HEK293 (cell line): ENCODE measurements at regions not wholly inside any gene's neighbourhood (a gene's known extent, or its start where the extent isn't known, plus 50 kb on each side); places are given as distances from the start of the nearest gene placed in this dataset.
A peak's percentile ranks its signal among the peaks of the same experiment; 100 is the strongest.

Experiments used
- CTCF ChIA-PET: fragments of 350-600 bp; formaldehyde crosslinking; extraction: SDS; loops from one replicate; lab custom pipeline; 2021; ENCODE audit warnings: antibody characterized with exemption; lab: Yijun Ruan, JAX
- POLR2A ChIA-PET: fragments of 300-600 bp; formaldehyde crosslinking; extraction: SDS; loops from one replicate; lab custom pipeline; 2020; ENCODE audit warnings: antibody characterized with exemption, inconsistent platforms; lab: Yijun Ruan, JAX
- H3K27ac ChIP-seq: fragments of 200-500 bp; sonication (Bioruptor generic); 2 replicates; pipeline ENCODE4 v1.5.1; 2014; ENCODE audit warnings: low read depth, low read length, control low read depth, inconsistent platforms; ENCODE audit errors: extremely low read depth
- H3K36me3 ChIP-seq, 2 experiments: fragments of 200-500 bp in 1 of 2; sonication (Bioruptor generic) in 1 of 2; 1 replicate in 1 of 2; 2 replicates in 1 of 2; pipeline ENCODE4 v1.5.1; 2014 to 2017; ENCODE audit warnings: inconsistent platforms in 2 of 2, low read length in 2 of 2; ENCODE audit not compliant: control insufficient read depth in 2 of 2, insufficient read depth in 1 of 2
- H3K4me1 ChIP-seq: fragments of 200-500 bp; sonication (Bioruptor generic); 2 replicates; pipeline ENCODE4 v1.5.1; 2014; ENCODE audit warnings: mild to moderate bottlenecking, low read length, inconsistent platforms; ENCODE audit not compliant: control insufficient read depth, insufficient read depth
- H3K4me3 ChIP-seq: 2 replicates; pipeline ENCODE4 v1.5.1; 2011; ENCODE audit warnings: low read depth, mild to moderate bottlenecking, control low read depth, low read length, moderate library complexity
- H3K9me3 ChIP-seq: fragments of 200-500 bp; sonication (Bioruptor generic); 2 replicates; pipeline ENCODE4 v1.5.1; 2014; ENCODE audit warnings: low read depth, low read length, inconsistent platforms; ENCODE audit not compliant: control insufficient read depth, insufficient read depth
- MEIS1 ChIP-seq: sonication (generic); formaldehyde crosslinking; IDR thresholded peaks from 2 replicates; pipeline ENCODE4 v1.8.1; 2022; ENCODE audit warnings: missing genetic modification reagents, mild to moderate bottlenecking, borderline replicate concordance
- SALL2 ChIP-seq: fragments of 450-650 bp; formaldehyde crosslinking; IDR thresholded peaks from 2 replicates; pipeline ENCODE4 v1.5.0; 2017; ENCODE audit warnings: missing biosample characterization, mild to moderate bottlenecking, missing genetic modification characterization, borderline replicate concordance
- SETDB1 ChIP-seq: IDR thresholded peaks from one replicate; pipeline ENCODE4 v1.6.1; 2017; ENCODE audit warnings: mild to moderate bottlenecking, low read length, moderate library complexity, mixed read lengths; ENCODE audit not compliant: insufficient read length
- YY2 ChIP-seq: fragments of 450-650 bp; formaldehyde crosslinking; IDR thresholded peaks from 2 replicates; pipeline ENCODE4 v1.5.1; 2016; ENCODE audit warnings: missing biosample characterization, missing genetic modification characterization
- ZBTB1 ChIP-seq: fragments of 450-650 bp; formaldehyde crosslinking; IDR thresholded peaks from 2 replicates; pipeline ENCODE4 v1.5.1; 2016; ENCODE audit warnings: missing biosample characterization, missing genetic modification characterization
- ZNF121 ChIP-seq: fragments of 450-650 bp; formaldehyde crosslinking; IDR thresholded peaks from 2 replicates; pipeline ENCODE4 v1.5.1; 2016; ENCODE audit warnings: missing biosample characterization, missing genetic modification characterization
- ZNF354C ChIP-seq: fragments of 450-650 bp; formaldehyde crosslinking; IDR thresholded peaks from 2 replicates; pipeline ENCODE4 v1.5.1; 2016; ENCODE audit warnings: missing biosample characterization, missing genetic modification characterization, low read depth, borderline replicate concordance
- ZNF48 ChIP-seq: fragments of 450-650 bp; formaldehyde crosslinking; IDR thresholded peaks from 2 replicates; pipeline ENCODE4 v1.5.1; 2016; ENCODE audit warnings: missing biosample characterization, missing genetic modification characterization
- ZNF510 ChIP-seq: fragments of 450-650 bp; formaldehyde crosslinking; IDR thresholded peaks from 2 replicates; pipeline ENCODE4 v1.5.1; 2018; ENCODE audit warnings: mild to moderate bottlenecking, missing genetic modification characterization, missing biosample characterization; ENCODE audit not compliant: insufficient replicate concordance
- ZNF768 ChIP-seq: fragments of 450-650 bp; formaldehyde crosslinking; IDR thresholded peaks from 2 replicates; pipeline ENCODE4 v1.5.1; 2018; ENCODE audit warnings: missing biosample characterization, mild to moderate bottlenecking, missing genetic modification characterization
- ZNF830 ChIP-seq: fragments of 450-650 bp; IDR thresholded peaks from 2 replicates; pipeline ENCODE4 v1.5.0; 2018; ENCODE audit warnings: missing biosample characterization, missing genetic modification characterization, low read depth, mild to moderate bottlenecking, moderate library complexity
- ZSCAN16 ChIP-seq: fragments of 450-650 bp; formaldehyde crosslinking; IDR thresholded peaks from 2 replicates; pipeline ENCODE4 v1.5.1; 2016; ENCODE audit warnings: missing biosample characterization, missing genetic modification characterization
- TF ChIP-seq, protein P1 (sequence below): fragments of 450-650 bp; formaldehyde crosslinking; IDR thresholded peaks from 2 replicates; pipeline ENCODE4 v1.5.0; 2017; ENCODE audit warnings: missing biosample characterization, missing genetic modification characterization, borderline replicate concordance
- TF ChIP-seq, protein P2 (sequence below): fragments of 450-650 bp; formaldehyde crosslinking; IDR thresholded peaks from 2 replicates; pipeline ENCODE4 v1.5.1; 2016; ENCODE audit warnings: missing biosample characterization, missing genetic modification characterization
- TF ChIP-seq, protein P3 (sequence below): fragments of 450-650 bp; formaldehyde crosslinking; IDR thresholded peaks from 2 replicates; pipeline ENCODE4 v1.5.1; 2016; ENCODE audit warnings: missing biosample characterization, missing genetic modification characterization, borderline replicate concordance
- TF ChIP-seq, protein P4 (sequence below): fragments of 450-650 bp; formaldehyde crosslinking; IDR thresholded peaks from 2 replicates; pipeline ENCODE4 v1.5.1; 2016; ENCODE audit warnings: missing biosample characterization, missing genetic modification characterization
- TF ChIP-seq, protein P5 (sequence below): fragments of 450-650 bp; formaldehyde crosslinking; IDR thresholded peaks from 2 replicates; pipeline ENCODE4 v1.5.1; 2017; ENCODE audit warnings: missing biosample characterization, missing genetic modification characterization
- TF ChIP-seq, protein P6 (sequence below): fragments of 450-650 bp; formaldehyde crosslinking; IDR thresholded peaks from 2 replicates; pipeline ENCODE4 v1.5.1; 2017; ENCODE audit warnings: missing biosample characterization, missing genetic modification characterization

DNA sequence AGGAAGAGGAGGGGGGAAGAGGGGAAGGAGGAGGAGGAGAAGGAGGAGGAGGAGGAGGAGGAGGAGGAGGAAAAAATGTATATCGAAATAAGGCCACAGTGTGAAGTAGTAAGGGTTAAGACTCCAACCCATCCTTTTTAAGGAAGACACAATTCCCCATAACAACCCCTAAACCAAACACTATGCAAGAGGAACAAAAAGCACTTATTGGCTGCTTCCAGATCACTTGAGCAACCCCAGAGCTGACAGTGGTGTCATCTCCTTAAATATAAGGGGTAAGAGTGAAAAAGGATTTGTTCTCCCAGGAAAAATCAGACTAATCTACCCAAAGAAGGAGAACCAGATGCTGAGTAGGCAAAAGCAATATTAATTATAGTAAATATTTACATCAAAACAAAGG is 169.1 kb upstream of the SASH1 start:
- H3K4me3 ChIP-seq: no peak overlapping the region
- no peak overlapping the region for H3K27ac ChIP-seq
- no peaks in the 10 kb centered on the region for H3K9me3 ChIP-seq
- TF ChIP-seq ZNF121 (tag by site-specific recombination) (no peak), ZNF354C (tag by site-specific recombination) (no peak), SALL2 (no peak), MEIS1 (CRISPR knock-in tag) (no peak), ZNF510 (tag by site-specific recombination) (no peak), ZNF830 (no peak), YY2 (tag by site-specific recombination) (no peak)
- TF ChIP-seq, protein P1, sequence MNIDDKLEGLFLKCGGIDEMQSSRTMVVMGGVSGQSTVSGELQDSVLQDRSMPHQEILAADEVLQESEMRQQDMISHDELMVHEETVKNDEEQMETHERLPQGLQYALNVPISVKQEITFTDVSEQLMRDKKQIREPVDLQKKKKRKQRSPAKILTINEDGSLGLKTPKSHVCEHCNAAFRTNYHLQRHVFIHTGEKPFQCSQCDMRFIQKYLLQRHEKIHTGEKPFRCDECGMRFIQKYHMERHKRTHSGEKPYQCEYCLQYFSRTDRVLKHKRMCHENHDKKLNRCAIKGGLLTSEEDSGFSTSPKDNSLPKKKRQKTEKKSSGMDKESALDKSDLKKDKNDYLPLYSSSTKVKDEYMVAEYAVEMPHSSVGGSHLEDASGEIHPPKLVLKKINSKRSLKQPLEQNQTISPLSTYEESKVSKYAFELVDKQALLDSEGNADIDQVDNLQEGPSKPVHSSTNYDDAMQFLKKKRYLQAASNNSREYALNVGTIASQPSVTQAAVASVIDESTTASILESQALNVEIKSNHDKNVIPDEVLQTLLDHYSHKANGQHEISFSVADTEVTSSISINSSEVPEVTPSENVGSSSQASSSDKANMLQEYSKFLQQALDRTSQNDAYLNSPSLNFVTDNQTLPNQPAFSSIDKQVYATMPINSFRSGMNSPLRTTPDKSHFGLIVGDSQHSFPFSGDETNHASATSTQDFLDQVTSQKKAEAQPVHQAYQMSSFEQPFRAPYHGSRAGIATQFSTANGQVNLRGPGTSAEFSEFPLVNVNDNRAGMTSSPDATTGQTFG: no peak
- TF ChIP-seq, protein P2, sequence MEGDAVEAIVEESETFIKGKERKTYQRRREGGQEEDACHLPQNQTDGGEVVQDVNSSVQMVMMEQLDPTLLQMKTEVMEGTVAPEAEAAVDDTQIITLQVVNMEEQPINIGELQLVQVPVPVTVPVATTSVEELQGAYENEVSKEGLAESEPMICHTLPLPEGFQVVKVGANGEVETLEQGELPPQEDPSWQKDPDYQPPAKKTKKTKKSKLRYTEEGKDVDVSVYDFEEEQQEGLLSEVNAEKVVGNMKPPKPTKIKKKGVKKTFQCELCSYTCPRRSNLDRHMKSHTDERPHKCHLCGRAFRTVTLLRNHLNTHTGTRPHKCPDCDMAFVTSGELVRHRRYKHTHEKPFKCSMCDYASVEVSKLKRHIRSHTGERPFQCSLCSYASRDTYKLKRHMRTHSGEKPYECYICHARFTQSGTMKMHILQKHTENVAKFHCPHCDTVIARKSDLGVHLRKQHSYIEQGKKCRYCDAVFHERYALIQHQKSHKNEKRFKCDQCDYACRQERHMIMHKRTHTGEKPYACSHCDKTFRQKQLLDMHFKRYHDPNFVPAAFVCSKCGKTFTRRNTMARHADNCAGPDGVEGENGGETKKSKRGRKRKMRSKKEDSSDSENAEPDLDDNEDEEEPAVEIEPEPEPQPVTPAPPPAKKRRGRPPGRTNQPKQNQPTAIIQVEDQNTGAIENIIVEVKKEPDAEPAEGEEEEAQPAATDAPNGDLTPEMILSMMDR (tag by site-specific recombination): no peak
- TF ChIP-seq, protein P3, sequence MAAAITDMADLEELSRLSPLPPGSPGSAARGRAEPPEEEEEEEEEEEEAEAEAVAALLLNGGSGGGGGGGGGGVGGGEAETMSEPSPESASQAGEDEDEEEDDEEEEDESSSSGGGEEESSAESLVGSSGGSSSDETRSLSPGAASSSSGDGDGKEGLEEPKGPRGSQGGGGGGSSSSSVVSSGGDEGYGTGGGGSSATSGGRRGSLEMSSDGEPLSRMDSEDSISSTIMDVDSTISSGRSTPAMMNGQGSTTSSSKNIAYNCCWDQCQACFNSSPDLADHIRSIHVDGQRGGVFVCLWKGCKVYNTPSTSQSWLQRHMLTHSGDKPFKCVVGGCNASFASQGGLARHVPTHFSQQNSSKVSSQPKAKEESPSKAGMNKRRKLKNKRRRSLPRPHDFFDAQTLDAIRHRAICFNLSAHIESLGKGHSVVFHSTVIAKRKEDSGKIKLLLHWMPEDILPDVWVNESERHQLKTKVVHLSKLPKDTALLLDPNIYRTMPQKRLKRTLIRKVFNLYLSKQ (tag by site-specific recombination): no peak
- TF ChIP-seq, protein P4, sequence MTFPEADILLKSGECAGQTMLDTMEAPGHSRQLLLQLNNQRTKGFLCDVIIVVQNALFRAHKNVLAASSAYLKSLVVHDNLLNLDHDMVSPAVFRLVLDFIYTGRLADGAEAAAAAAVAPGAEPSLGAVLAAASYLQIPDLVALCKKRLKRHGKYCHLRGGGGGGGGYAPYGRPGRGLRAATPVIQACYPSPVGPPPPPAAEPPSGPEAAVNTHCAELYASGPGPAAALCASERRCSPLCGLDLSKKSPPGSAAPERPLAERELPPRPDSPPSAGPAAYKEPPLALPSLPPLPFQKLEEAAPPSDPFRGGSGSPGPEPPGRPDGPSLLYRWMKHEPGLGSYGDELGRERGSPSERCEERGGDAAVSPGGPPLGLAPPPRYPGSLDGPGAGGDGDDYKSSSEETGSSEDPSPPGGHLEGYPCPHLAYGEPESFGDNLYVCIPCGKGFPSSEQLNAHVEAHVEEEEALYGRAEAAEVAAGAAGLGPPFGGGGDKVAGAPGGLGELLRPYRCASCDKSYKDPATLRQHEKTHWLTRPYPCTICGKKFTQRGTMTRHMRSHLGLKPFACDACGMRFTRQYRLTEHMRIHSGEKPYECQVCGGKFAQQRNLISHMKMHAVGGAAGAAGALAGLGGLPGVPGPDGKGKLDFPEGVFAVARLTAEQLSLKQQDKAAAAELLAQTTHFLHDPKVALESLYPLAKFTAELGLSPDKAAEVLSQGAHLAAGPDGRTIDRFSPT (tag by site-specific recombination): no peak
- H3K4me1 ChIP-seq: no peaks in the 10 kb centered on the region
- ChIA-PET CTCF (interaction anchor here (0.6 kb wide), 2 partner anchors 566 to 699 kb away, joined by 4 read pairs; no protein-coding TSS in a partner anchor), POLR2A (no interaction called here)
- H3K36me3 ChIP-seq: no peaks in the 10 kb centered on the region

DNA sequence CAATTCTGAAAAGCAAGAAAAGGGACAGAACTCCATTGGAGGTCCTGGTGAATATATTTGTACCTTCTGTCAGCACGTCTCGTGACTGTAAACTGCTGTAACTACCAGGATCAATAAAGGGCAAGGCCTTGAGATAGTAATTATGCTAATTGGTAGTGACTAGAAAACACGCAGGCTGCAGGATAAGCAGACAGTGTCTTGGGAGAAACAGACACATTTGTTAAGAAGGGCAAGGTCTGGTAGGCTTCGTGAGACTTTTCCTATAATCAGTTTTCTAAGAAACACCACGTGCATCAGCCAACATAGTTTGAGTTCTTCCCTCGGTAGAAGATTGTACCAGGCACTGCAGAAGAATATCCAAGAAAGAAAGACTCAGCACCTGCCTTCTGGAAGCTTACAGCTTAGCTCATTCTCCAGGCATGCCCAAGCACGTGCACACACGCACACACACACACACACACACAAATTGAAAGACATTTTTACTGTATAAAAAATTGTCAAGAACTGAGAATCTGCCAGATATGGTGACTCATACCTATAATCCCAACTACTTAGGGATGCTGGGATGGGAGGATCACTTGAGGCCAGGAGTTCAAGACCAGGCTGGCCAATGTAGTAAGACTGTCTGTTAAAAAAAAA is 167.0 kb upstream of the SASH1 start:
- no peaks in the 10 kb centered on the region for H3K4me1 ChIP-seq
- no peaks in the 10 kb centered on the region for H3K36me3 ChIP-seq
- no peak overlapping the region for H3K27ac ChIP-seq
- H3K9me3 ChIP-seq: no peaks in the 10 kb centered on the region
- POLR2A ChIA-PET: interaction anchor here (0.7 kb wide), 1 partner anchor 1519 kb away, joined by 3 read pairs; no protein-coding TSS in a partner anchor
- H3K4me3 ChIP-seq: no peak overlapping the region
- CTCF ChIA-PET: interaction anchor here (0.5 to 3.7 kb wide), 15 partner anchors 7 to 1083 kb away, joined by 3 to 59 read pairs (median 8); no protein-coding TSS in a partner anchor
- TF ChIP-seq ZNF121 (tag by site-specific recombination): peak; percentile 27; the same call in 1 of the 2 replicates
- peak; percentile 17 for TF ChIP-seq SETDB1
- no peak for TF ChIP-seq ZBTB1 (tag by site-specific recombination)
- no peak for TF ChIP-seq ZNF768 (tag by site-specific recombination)
- no peak for TF ChIP-seq ZNF48 (tag by site-specific recombination)
- TF ChIP-seq, protein P5, sequence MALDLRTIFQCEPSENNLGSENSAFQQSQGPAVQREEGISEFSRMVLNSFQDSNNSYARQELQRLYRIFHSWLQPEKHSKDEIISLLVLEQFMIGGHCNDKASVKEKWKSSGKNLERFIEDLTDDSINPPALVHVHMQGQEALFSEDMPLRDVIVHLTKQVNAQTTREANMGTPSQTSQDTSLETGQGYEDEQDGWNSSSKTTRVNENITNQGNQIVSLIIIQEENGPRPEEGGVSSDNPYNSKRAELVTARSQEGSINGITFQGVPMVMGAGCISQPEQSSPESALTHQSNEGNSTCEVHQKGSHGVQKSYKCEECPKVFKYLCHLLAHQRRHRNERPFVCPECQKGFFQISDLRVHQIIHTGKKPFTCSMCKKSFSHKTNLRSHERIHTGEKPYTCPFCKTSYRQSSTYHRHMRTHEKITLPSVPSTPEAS (tag by site-specific recombination): peak; percentile 56; the same call in 1 of the 2 replicates
- TF ChIP-seq, protein P6, sequence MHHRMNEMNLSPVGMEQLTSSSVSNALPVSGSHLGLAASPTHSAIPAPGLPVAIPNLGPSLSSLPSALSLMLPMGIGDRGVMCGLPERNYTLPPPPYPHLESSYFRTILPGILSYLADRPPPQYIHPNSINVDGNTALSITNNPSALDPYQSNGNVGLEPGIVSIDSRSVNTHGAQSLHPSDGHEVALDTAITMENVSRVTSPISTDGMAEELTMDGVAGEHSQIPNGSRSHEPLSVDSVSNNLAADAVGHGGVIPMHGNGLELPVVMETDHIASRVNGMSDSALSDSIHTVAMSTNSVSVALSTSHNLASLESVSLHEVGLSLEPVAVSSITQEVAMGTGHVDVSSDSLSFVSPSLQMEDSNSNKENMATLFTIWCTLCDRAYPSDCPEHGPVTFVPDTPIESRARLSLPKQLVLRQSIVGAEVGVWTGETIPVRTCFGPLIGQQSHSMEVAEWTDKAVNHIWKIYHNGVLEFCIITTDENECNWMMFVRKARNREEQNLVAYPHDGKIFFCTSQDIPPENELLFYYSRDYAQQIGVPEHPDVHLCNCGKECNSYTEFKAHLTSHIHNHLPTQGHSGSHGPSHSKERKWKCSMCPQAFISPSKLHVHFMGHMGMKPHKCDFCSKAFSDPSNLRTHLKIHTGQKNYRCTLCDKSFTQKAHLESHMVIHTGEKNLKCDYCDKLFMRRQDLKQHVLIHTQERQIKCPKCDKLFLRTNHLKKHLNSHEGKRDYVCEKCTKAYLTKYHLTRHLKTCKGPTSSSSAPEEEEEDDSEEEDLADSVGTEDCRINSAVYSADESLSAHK (tag by site-specific recombination): no peak
- TF ChIP-seq ZSCAN16: no peak
